Right cardiac atrium (tissue), 5 donors: ENCODE measurements at regions not wholly inside any gene's neighbourhood (a gene's known extent, or its start where the extent isn't known, plus 50 kb on each side); places are given as distances from the start of the nearest gene placed in this dataset.

ENCODE experiments used
- ATAC-seq, 2 donors: fragments of 200-7000 bp; cut with Tn5 transposase; one replicate each; pipeline versions ENCODE4 v1.8.0 to v1.9.1; 2020; ENCODE audit warnings: moderate library complexity in 2 of 2, mild to moderate bottlenecking in 1 of 2
- DNase-seq, 3 donors: peaks; one replicate each; pipeline ENCODE4 v3.0.0-alpha.2; 2020
- H3K27ac ChIP-seq: one replicate; pipeline ENCODE4 v1.5.1; 2013; ENCODE audit warnings: mild to moderate bottlenecking, low read length, control low read depth, moderate library complexity
- H3K27me3 ChIP-seq: one replicate; pipeline ENCODE4 v1.6.1; 2013; ENCODE audit not compliant: control insufficient read depth, insufficient read depth
- H3K4me1 ChIP-seq: one replicate; pipeline ENCODE4 v1.6.1; 2013; ENCODE audit warnings: low read length; ENCODE audit not compliant: control insufficient read depth, insufficient read depth
- H3K4me3 ChIP-seq: one replicate; pipeline ENCODE4 v1.5.1; 2013; ENCODE audit warnings: low read length, control low read depth
- H3K9me3 ChIP-seq: one replicate; pipeline ENCODE4 v1.6.1; 2013; ENCODE audit warnings: low read length; ENCODE audit not compliant: control insufficient read depth
- WGBS: extraction: QIAGEN DNeasy Blood & Tissue Kit; methylation state at CpG from one replicate; pipeline ENCODE4 v1.1.7; 2013; 5-methylcytosine and 5-hydroxymethylcytosine counted together
- intact Hi-C, 4 donors: fragments of 100-400 bp; cut with DNase I; formaldehyde crosslinking; loops; one replicate each; pipeline versions ENCODE4 v1.11.0 to v1.14.0; 2022 to 2023
- donor health status: healthy with polysubstance abuse.
- donor health status: DM: no; HTN: yes; CAD: no.
- donor health status: DM: no; HTN: no; CAD: no.
- donor health status: DM: no; HTN: yes; CAD: no; lungs with severe emphysema.
- donor health status: DM: yes; HTN: yes; CAD: no.

- Histone ChIP-seq H3K27me3 (no peaks in the 10 kb centered on the region), H3K9me3 (no peaks in the 10 kb centered on the region), H3K4me3 (no peak overlapping the region), H3K4me1 (no peaks in the 10 kb centered on the region), H3K27ac (no peak overlapping the region)
- ATAC-seq (no peak), DNase-seq (no peak)
- 88% methylated on average over 7 of the region's 7 CpGs for WGBS
- intact Hi-C loops: no loop called here
Observed at GRCh38 chr2:16167870-16168426, 227.6 kb downstream of the MYCN start.

- 90% methylated on average over 6 of the region's 6 CpGs for WGBS
- H3K27ac ChIP-seq: no peak overlapping the region
- no peaks in the 10 kb centered on the region for H3K4me1 ChIP-seq
- intact Hi-C loops: no loop called here
- no peak overlapping the region for H3K4me3 ChIP-seq
- no peaks in the 10 kb centered on the region for H3K27me3 ChIP-seq
- no peaks in the 10 kb centered on the region for H3K9me3 ChIP-seq
- ATAC-seq (no peak), DNase-seq (no peak)
Observed at GRCh38 chr2:16167451-16167861, 227.1 kb downstream of the MYCN start.

- WGBS: 57% methylated on average over 21 of the region's 21 CpGs
Observed at GRCh38 chr2:16166327-16166981, 226.1 kb downstream of the MYCN start.

GRCh38 chr2:16165518-16166326 lies 225.4 kb downstream of the MYCN start:
- Histone ChIP-seq H3K27me3 (no peaks in the 10 kb centered on the region), H3K4me3 (no peak overlapping the region), H3K27ac (no peak overlapping the region), H3K4me1 (no peaks in the 10 kb centered on the region), H3K9me3 (no peaks in the 10 kb centered on the region)
- ATAC-seq (no peak), DNase-seq (no peak)
- intact Hi-C loops: no loop called here
- WGBS: 82% methylated on average over 9 of the region's 9 CpGs

More at GRCh38 chr2:16166327-16166981, 226.1 kb downstream of the MYCN start:
- intact Hi-C loops: no loop called here
- ATAC-seq: no peak
- H3K27me3 ChIP-seq: no peaks in the 10 kb centered on the region
- DNase-seq: no peak
- H3K27ac ChIP-seq: no peak overlapping the region
- no peaks in the 10 kb centered on the region for H3K4me1 ChIP-seq
- no peaks in the 10 kb centered on the region for H3K9me3 ChIP-seq
- H3K4me3 ChIP-seq: no peak overlapping the region

GRCh38 chr2:16162491-16163040 lies 222.2 kb downstream of the MYCN start:
- WGBS: 74% methylated on average over 4 of the region's 4 CpGs
- no peak for DNase-seq
- Histone ChIP-seq H3K4me1 (no peaks in the 10 kb centered on the region), H3K9me3 (no peaks in the 10 kb centered on the region), H3K27me3 (no peaks in the 10 kb centered on the region), H3K27ac (no peak overlapping the region), H3K4me3 (no peak overlapping the region)
- ATAC-seq: no peak
- intact Hi-C loops: no loop called here

GRCh38 chr2:16161768-16162490 lies 221.6 kb downstream of the MYCN start:
- H3K27me3 ChIP-seq: no peaks in the 10 kb centered on the region
- DNase-seq (no peak), ATAC-seq (no peak)
- H3K27ac ChIP-seq: no peak overlapping the region
- H3K4me1 ChIP-seq: no peaks in the 10 kb centered on the region
- no peaks in the 10 kb centered on the region for H3K9me3 ChIP-seq
- H3K4me3 ChIP-seq: no peak overlapping the region
- intact Hi-C loops: no loop called here
- WGBS: 91% methylated on average over 5 of the region's 5 CpGs

GRCh38 chr2:16161085-16161565 lies 220.8 kb downstream of the MYCN start:
- Histone ChIP-seq H3K4me3 (no peak overlapping the region), H3K27ac (no peak overlapping the region), H3K27me3 (no peaks in the 10 kb centered on the region), H3K9me3 (no peaks in the 10 kb centered on the region), H3K4me1 (no peaks in the 10 kb centered on the region)
- intact Hi-C loops: no loop called here
- ATAC-seq (no peak), DNase-seq (no peak)
- WGBS: 43% methylated on average over 2 of the region's 2 CpGs

- Histone ChIP-seq H3K9me3 (no peaks in the 10 kb centered on the region), H3K4me3 (no peak overlapping the region), H3K27ac (no peak overlapping the region), H3K27me3 (no peaks in the 10 kb centered on the region), H3K4me1 (no peaks in the 10 kb centered on the region)
- ATAC-seq: no peak
- DNase-seq: no peak
- 83% methylated on average over 6 of the region's 6 CpGs for WGBS
- intact Hi-C loops: no loop called here
Observed at GRCh38 chr2:16160281-16161084, 220.1 kb downstream of the MYCN start.

GRCh38 chr2:16156411-16156810 lies 216.1 kb downstream of the MYCN start:
- Histone ChIP-seq H3K27ac (no peak overlapping the region), H3K9me3 (no peaks in the 10 kb centered on the region), H3K4me3 (no peak overlapping the region), H3K27me3 (no peaks in the 10 kb centered on the region), H3K4me1 (no peaks in the 10 kb centered on the region)
- no peak for DNase-seq
- intact Hi-C loops: no loop called here
- 94% methylated on average over 3 of the region's 3 CpGs for WGBS
- no peak for ATAC-seq

GRCh38 chr2:16155766-16156165 lies 215.4 kb downstream of the MYCN start:
- ATAC-seq: no peak
- no peaks in the 10 kb centered on the region for H3K27me3 ChIP-seq

More at GRCh38 chr2:16155766-16156165, 215.4 kb downstream of the MYCN start:
- H3K27ac ChIP-seq: no peak overlapping the region
- DNase-seq: no peak
- no peaks in the 10 kb centered on the region for H3K4me1 ChIP-seq
- no peaks in the 10 kb centered on the region for H3K9me3 ChIP-seq
- H3K4me3 ChIP-seq: no peak overlapping the region
- intact Hi-C loops: no loop called here
- whole genome bisulfite sequencing: 18% methylated on average over 6 of the region's 6 CpGs
